HEK293 (cell line): ENCODE measurements at regions not wholly inside any gene's neighbourhood (a gene's known extent, or its start where the extent isn't known, plus 50 kb on each side); places are given as distances from the start of the nearest gene placed in this dataset.

Source experiments
- CTCF ChIA-PET: fragments of 350-600 bp; formaldehyde crosslinking; extraction: SDS; loops from one replicate; lab custom pipeline; 2021; ENCODE audit warnings: antibody characterized with exemption; lab: Yijun Ruan, JAX
- POLR2A ChIA-PET: fragments of 300-600 bp; formaldehyde crosslinking; extraction: SDS; loops from one replicate; lab custom pipeline; 2020; ENCODE audit warnings: antibody characterized with exemption, inconsistent platforms; lab: Yijun Ruan, JAX
- H3K27ac ChIP-seq: fragments of 200-500 bp; sonication (Bioruptor generic); 2 replicates; pipeline ENCODE4 v1.5.1; 2014; ENCODE audit warnings: low read depth, low read length, control low read depth, inconsistent platforms; ENCODE audit errors: extremely low read depth
- H3K36me3 ChIP-seq, 2 experiments: fragments of 200-500 bp in 1 of 2; sonication (Bioruptor generic) in 1 of 2; 1 replicate in 1 of 2; 2 replicates in 1 of 2; pipeline ENCODE4 v1.5.1; 2014 to 2017; ENCODE audit warnings: inconsistent platforms in 2 of 2, low read length in 2 of 2; ENCODE audit not compliant: control insufficient read depth in 2 of 2, insufficient read depth in 1 of 2
- H3K4me1 ChIP-seq: fragments of 200-500 bp; sonication (Bioruptor generic); 2 replicates; pipeline ENCODE4 v1.5.1; 2014; ENCODE audit warnings: mild to moderate bottlenecking, low read length, inconsistent platforms; ENCODE audit not compliant: control insufficient read depth, insufficient read depth
- H3K4me3 ChIP-seq: 2 replicates; pipeline ENCODE4 v1.5.1; 2011; ENCODE audit warnings: low read depth, mild to moderate bottlenecking, control low read depth, low read length, moderate library complexity
- H3K9me3 ChIP-seq: fragments of 200-500 bp; sonication (Bioruptor generic); 2 replicates; pipeline ENCODE4 v1.5.1; 2014; ENCODE audit warnings: low read depth, low read length, inconsistent platforms; ENCODE audit not compliant: control insufficient read depth, insufficient read depth
- ATF2 ChIP-seq: fragments of 450-650 bp; formaldehyde crosslinking; IDR thresholded peaks from 2 replicates; pipeline ENCODE4 v1.5.1; 2016; ENCODE audit warnings: missing biosample characterization, missing genetic modification characterization, low read depth
- EGR2 ChIP-seq: fragments of 450-650 bp; formaldehyde crosslinking; IDR thresholded peaks from 2 replicates; pipeline ENCODE4 v1.5.1; 2016; ENCODE audit warnings: low read depth, missing biosample characterization, missing genetic modification characterization
- FEZF1 ChIP-seq: fragments of 450-650 bp; formaldehyde crosslinking; IDR thresholded peaks from 2 replicates; pipeline ENCODE4 v1.5.1; 2016; ENCODE audit warnings: missing biosample characterization, missing genetic modification characterization
- GLI2 ChIP-seq: fragments of 450-650 bp; formaldehyde crosslinking; IDR thresholded peaks from 2 replicates; pipeline ENCODE4; 2017; ENCODE audit warnings: missing biosample characterization, missing genetic modification characterization, low read depth, borderline replicate concordance
- IKZF3 ChIP-seq: fragments of 450-650 bp; IDR thresholded peaks from 2 replicates; pipeline ENCODE4 v1.5.0; 2018; ENCODE audit warnings: missing biosample characterization, mild to moderate bottlenecking, missing genetic modification characterization, moderate library complexity
- INSM2 ChIP-seq: fragments of 450-650 bp; formaldehyde crosslinking; IDR thresholded peaks from 2 replicates; pipeline ENCODE4 v1.5.1; 2016; ENCODE audit warnings: missing biosample characterization, missing genetic modification characterization
- KLF8 ChIP-seq: fragments of 450-650 bp; formaldehyde crosslinking; IDR thresholded peaks from 2 replicates; pipeline ENCODE4 v1.5.1; 2016; ENCODE audit warnings: missing biosample characterization, missing genetic modification characterization
- REST ChIP-seq: fragments of 450-650 bp; formaldehyde crosslinking; IDR thresholded peaks from 2 replicates; pipeline ENCODE4 v1.5.1; 2016; ENCODE audit warnings: missing biosample characterization, missing genetic modification characterization
- SP7 ChIP-seq: fragments of 450-650 bp; formaldehyde crosslinking; IDR thresholded peaks from 2 replicates; pipeline ENCODE4 v1.5.1; 2016; ENCODE audit warnings: missing biosample characterization, missing genetic modification characterization
- ZBTB1 ChIP-seq: fragments of 450-650 bp; formaldehyde crosslinking; IDR thresholded peaks from 2 replicates; pipeline ENCODE4 v1.5.1; 2016; ENCODE audit warnings: missing biosample characterization, missing genetic modification characterization
- ZFP37 ChIP-seq: fragments of 450-650 bp; formaldehyde crosslinking; IDR thresholded peaks from 2 replicates; pipeline ENCODE4 v1.5.1; 2016; ENCODE audit warnings: missing biosample characterization, missing genetic modification characterization
- ZNF114 ChIP-seq: fragments of 450-650 bp; formaldehyde crosslinking; IDR thresholded peaks from 2 replicates; pipeline ENCODE4 v1.5.0; 2017; ENCODE audit warnings: missing biosample characterization, missing genetic modification characterization
- ZNF23 ChIP-seq: fragments of 450-650 bp; formaldehyde crosslinking; IDR thresholded peaks from 2 replicates; pipeline ENCODE4 v1.5.1; 2016; ENCODE audit warnings: missing biosample characterization, missing genetic modification characterization, borderline replicate concordance
- ZNF248 ChIP-seq: fragments of 450-650 bp; formaldehyde crosslinking; IDR thresholded peaks from 2 replicates; pipeline ENCODE4 v1.5.1; 2017; ENCODE audit warnings: missing biosample characterization, missing genetic modification characterization
- ZNF26 ChIP-seq: fragments of 450-650 bp; formaldehyde crosslinking; IDR thresholded peaks from 2 replicates; pipeline ENCODE4 v1.5.1; 2016; ENCODE audit warnings: missing biosample characterization, missing genetic modification characterization
- ZNF580 ChIP-seq: fragments of 450-650 bp; formaldehyde crosslinking; IDR thresholded peaks from 2 replicates; pipeline ENCODE4 v1.5.1; 2016; ENCODE audit warnings: missing biosample characterization, missing genetic modification characterization
- ZNF621 ChIP-seq: fragments of 450-650 bp; formaldehyde crosslinking; IDR thresholded peaks from 2 replicates; pipeline ENCODE4 v1.5.1; 2017; ENCODE audit warnings: missing biosample characterization, missing genetic modification characterization
- ZNF843 ChIP-seq: fragments of 450-650 bp; formaldehyde crosslinking; IDR thresholded peaks from 2 replicates; pipeline ENCODE4 v1.5.1; 2016; ENCODE audit warnings: missing biosample characterization, missing genetic modification characterization
- ZSCAN18 ChIP-seq: fragments of 450-650 bp; formaldehyde crosslinking; IDR thresholded peaks from 2 replicates; pipeline ENCODE4 v1.5.1; 2016; ENCODE audit warnings: missing biosample characterization, missing genetic modification characterization

- ChIA-PET POLR2A (no interaction called here), CTCF (no interaction called here)
- Histone ChIP-seq H3K27ac (no peak overlapping the region), H3K36me3 (no peaks in the 10 kb centered on the region), H3K9me3 (no peaks in the 10 kb centered on the region), H3K4me1 (no peaks in the 10 kb centered on the region), H3K4me3 (no peak overlapping the region)
- no peak for TF ChIP-seq ZNF26 (tag by site-specific recombination)
- TF ChIP-seq ATF2 (tag by site-specific recombination) = no peak
- TF ChIP-seq EGR2 (tag by site-specific recombination) = no peak
- no peak for TF ChIP-seq FEZF1 (tag by site-specific recombination)
- TF ChIP-seq ZNF580 = no peak
- TF ChIP-seq SP7 (tag by site-specific recombination) = no peak
- no peak for TF ChIP-seq INSM2
- no peak for TF ChIP-seq ZNF248 (tag by site-specific recombination)
- no peak for TF ChIP-seq ZBTB1 (tag by site-specific recombination)
- no peak for TF ChIP-seq ZNF23 (tag by site-specific recombination)
- no peak for TF ChIP-seq ZFP37 (tag by site-specific recombination)
- no peak for TF ChIP-seq IKZF3 (tag by site-specific recombination)
- TF ChIP-seq GLI2 = no peak
- no peak for TF ChIP-seq ZNF843 (tag by site-specific recombination)
- no peak for TF ChIP-seq KLF8 (tag by site-specific recombination)
- TF ChIP-seq, all 188 proteins: peak for 0
Measured at GRCh38 chr18:78860117-78860516, 119.5 kb upstream of the SALL3 start.

GRCh38 chr18:78861116-78861515 is 118.5 kb upstream of the SALL3 start:
- POLR2A ChIA-PET = no interaction called here
- CTCF ChIA-PET = interaction anchor here (0.6 kb wide), 1 partner anchor 34 kb away, joined by 3 read pairs; no protein-coding TSS in a partner anchor
- H3K4me1 ChIP-seq = no peaks in the 10 kb centered on the region
- H3K27ac ChIP-seq = no peak overlapping the region
- no peak overlapping the region for H3K4me3 ChIP-seq
- no peaks in the 10 kb centered on the region for H3K9me3 ChIP-seq
- no peaks in the 10 kb centered on the region for H3K36me3 ChIP-seq
- TF ChIP-seq REST (tag by site-specific recombination) (no peak), ZNF621 (tag by site-specific recombination) (no peak), ZNF114 (tag by site-specific recombination) (no peak), ZSCAN18 (tag by site-specific recombination) (no peak)
